HEK293T (cell line): ENCODE measurements at regions not wholly inside any gene's neighbourhood (a gene's known extent, or its start where the extent isn't known, plus 50 kb on each side); places are given as distances from the start of the nearest gene placed in this dataset.

ENCODE experiments used
- ARNT ChIP-seq: fragments of 450-650 bp; IDR thresholded peaks from 2 replicates; pipeline ENCODE4 v1.6.1; 2017; ENCODE audit warnings: mild to moderate bottlenecking
- TF ChIP-seq, protein P1 (sequence below): fragments of 450-650 bp; IDR thresholded peaks from 2 replicates; pipeline ENCODE4 v1.6.1; 2016

DNA sequence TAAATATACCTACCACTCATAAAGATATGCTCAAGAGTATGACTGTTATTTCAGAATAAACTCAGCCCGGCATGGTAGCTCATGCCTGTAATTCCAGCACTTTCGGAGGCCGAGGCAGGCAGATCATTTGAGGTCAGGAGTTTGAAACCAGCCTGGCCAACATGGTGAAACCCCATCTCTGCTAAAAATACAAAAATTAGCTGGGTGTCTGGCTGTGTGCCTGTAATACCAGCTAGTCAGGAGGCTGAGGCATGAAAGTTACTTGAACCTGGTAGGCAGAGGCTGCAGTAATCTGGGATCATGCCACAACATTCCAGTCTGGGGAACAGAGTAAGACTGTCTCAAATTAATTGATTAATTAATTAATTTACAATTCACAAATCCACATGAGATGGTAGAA, 208.2 kb upstream of the PDGFD start:
- TF ChIP-seq, protein P1, sequence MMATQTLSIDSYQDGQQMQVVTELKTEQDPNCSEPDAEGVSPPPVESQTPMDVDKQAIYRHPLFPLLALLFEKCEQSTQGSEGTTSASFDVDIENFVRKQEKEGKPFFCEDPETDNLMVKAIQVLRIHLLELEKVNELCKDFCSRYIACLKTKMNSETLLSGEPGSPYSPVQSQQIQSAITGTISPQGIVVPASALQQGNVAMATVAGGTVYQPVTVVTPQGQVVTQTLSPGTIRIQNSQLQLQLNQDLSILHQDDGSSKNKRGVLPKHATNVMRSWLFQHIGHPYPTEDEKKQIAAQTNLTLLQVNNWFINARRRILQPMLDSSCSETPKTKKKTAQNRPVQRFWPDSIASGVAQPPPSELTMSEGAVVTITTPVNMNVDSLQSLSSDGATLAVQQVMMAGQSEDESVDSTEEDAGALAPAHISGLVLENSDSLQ: no peak
- TF ChIP-seq ARNT: no peak
